ENCODE measurements at regions not wholly inside any gene's neighbourhood (a gene's known extent, or its start where the extent isn't known, plus 50 kb on each side); places are given as distances from the start of the nearest gene placed in this dataset.

GRCh38 chr18:64981915-64982314 is 768.9 kb upstream of the CDH7 start:
- no peak overlapping the region for H2BK120ac ChIP-seq (ENCODE audit: low read depth, low read length, poor library complexity, severe bottlenecking)
- no peak overlapping the region for H4K8ac ChIP-seq (replicated peaks; ENCODE audit: insufficient read length, low read depth, low read length)
- no peak overlapping the region for H4K91ac ChIP-seq (ENCODE audit: insufficient read length, low read depth, low read length)
- WGBS (ENCODE audit: extremely low coverage, insufficient read length, low lambda C conversion rate), result no CpG with 5 or more reads among the region's 2 CpGs
- Mint-ChIP-seq H3K4me1 (no peaks in the 10 kb centered on the region), H3K27ac (no peak overlapping the region), H3K9me3 (peaks cover 0 to 6% of the 10 kb centered on the region in 2 experiments; a peak in 1 of 5 replicates), H3K4me3 (no peak overlapping the region), H3K27me3 (ENCODE audit: low read depth) (no peaks in the 10 kb centered on the region), H3K36me3 (ENCODE audit: insufficient read depth in 1 of 3, low read depth in 3 of 3) (no peaks in the 10 kb centered on the region; a peak in 1 of 7 replicates)
- no peak overlapping the region for H3K27ac ChIP-seq (ENCODE audit: insufficient read length, low read depth, low read length)
- no peak overlapping the region for H3K4me2 ChIP-seq (ENCODE audit: insufficient read depth, insufficient read length, low read length)
- no peak overlapping the region for H3T11ph ChIP-seq (ENCODE audit: low read length)
- no peak overlapping the region for H2BK15ac ChIP-seq (ENCODE audit: low read depth, low read length)
- H2AFZ ChIP-seq (ENCODE audit: low read length), result no peak overlapping the region
- H4K5ac ChIP-seq (ENCODE audit: insufficient read length, low read depth, low read length), result no peak overlapping the region
- TF ChIP-seq, protein P1, sequence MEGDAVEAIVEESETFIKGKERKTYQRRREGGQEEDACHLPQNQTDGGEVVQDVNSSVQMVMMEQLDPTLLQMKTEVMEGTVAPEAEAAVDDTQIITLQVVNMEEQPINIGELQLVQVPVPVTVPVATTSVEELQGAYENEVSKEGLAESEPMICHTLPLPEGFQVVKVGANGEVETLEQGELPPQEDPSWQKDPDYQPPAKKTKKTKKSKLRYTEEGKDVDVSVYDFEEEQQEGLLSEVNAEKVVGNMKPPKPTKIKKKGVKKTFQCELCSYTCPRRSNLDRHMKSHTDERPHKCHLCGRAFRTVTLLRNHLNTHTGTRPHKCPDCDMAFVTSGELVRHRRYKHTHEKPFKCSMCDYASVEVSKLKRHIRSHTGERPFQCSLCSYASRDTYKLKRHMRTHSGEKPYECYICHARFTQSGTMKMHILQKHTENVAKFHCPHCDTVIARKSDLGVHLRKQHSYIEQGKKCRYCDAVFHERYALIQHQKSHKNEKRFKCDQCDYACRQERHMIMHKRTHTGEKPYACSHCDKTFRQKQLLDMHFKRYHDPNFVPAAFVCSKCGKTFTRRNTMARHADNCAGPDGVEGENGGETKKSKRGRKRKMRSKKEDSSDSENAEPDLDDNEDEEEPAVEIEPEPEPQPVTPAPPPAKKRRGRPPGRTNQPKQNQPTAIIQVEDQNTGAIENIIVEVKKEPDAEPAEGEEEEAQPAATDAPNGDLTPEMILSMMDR (conservative IDR thresholded peaks at IDR 0.05), result no peak
- no peak overlapping the region for H2BK5ac ChIP-seq (ENCODE audit: insufficient read length, low read length)
- no peak overlapping the region for H2AK5ac ChIP-seq (ENCODE audit: insufficient read length, low read length)
- H3K23ac ChIP-seq (ENCODE audit: insufficient read length, low read depth, low read length), result no peak overlapping the region
- no peaks in the 10 kb centered on the region for H3K23me2 ChIP-seq (ENCODE audit: insufficient read length, low read depth, low read length, poor library complexity, severe bottlenecking)
- no peaks in the 10 kb centered on the region for H3K4me1 ChIP-seq (ENCODE audit: insufficient read depth, low read length)
- H3K56ac ChIP-seq (ENCODE audit: insufficient read length, low read depth, low read length), result no peak overlapping the region
- no peak overlapping the region for H3K9ac ChIP-seq (ENCODE audit: extremely low read depth, insufficient read length, low read length)
- H4K20me1 ChIP-seq (ENCODE audit: control insufficient read depth, insufficient read depth, insufficient read length), result no peaks in the 10 kb centered on the region
- H2BK20ac ChIP-seq (ENCODE audit: low read depth, low read length, poor library complexity, severe bottlenecking), result no peak overlapping the region
- no peak overlapping the region for H2BK12ac ChIP-seq (ENCODE audit: insufficient read length, low read depth, low read length)
- H3K4ac ChIP-seq (ENCODE audit: low read depth, low read length), result no peak overlapping the region
- no peaks in the 10 kb centered on the region for H3K79me2 ChIP-seq (ENCODE audit: insufficient read depth, low read length)
- no peaks in the 10 kb centered on the region for H3K79me1 ChIP-seq (ENCODE audit: insufficient read depth, low read depth, low read length, poor library complexity, severe bottlenecking)
- H3K18ac ChIP-seq (ENCODE audit: insufficient read length, low read depth, low read length), result no peak overlapping the region
- H3K27me3 ChIP-seq (ENCODE audit: insufficient read depth, low read length), result no peaks in the 10 kb centered on the region
- DNase-seq, result no peak
- H3K9me3 ChIP-seq (ENCODE audit: control insufficient read depth, low read depth, low read length), result peaks cover 8% of the 10 kb centered on the region
- H3K14ac ChIP-seq (ENCODE audit: insufficient read depth, low read length), result no peak overlapping the region
